ENCODE measurements at regions not wholly inside any gene's neighbourhood (a gene's known extent, or its start where the extent isn't known, plus 50 kb on each side); places are given as distances from the start of the nearest gene placed in this dataset.

GRCh38 chr3:162166543-162166942, 669.9 kb downstream of the OTOL1 start:
- no peaks in the 10 kb centered on the region for H3K27me3 ChIP-seq (ENCODE audit: insufficient read depth, low read length, poor library complexity, severe bottlenecking)
- no peak for TF ChIP-seq EZH2phosphoT487 (IDR thresholded peaks at IDR 0.05; ENCODE audit: borderline replicate concordance)
- TF ChIP-seq CTCF (conservative IDR thresholded peaks at IDR 0.05; ENCODE audit: low read length): no peak
- peaks cover 10% of the 10 kb centered on the region for H3K4me1 ChIP-seq (ENCODE audit: insufficient read depth, low read length, poor library complexity, severe bottlenecking)
- H4K20me1 ChIP-seq (ENCODE audit: insufficient read depth, low read length, poor library complexity, severe bottlenecking): no peaks in the 10 kb centered on the region
- no peak overlapping the region for H2AFZ ChIP-seq (ENCODE audit: low read length)
- no peaks in the 10 kb centered on the region for H3K9me3 ChIP-seq (ENCODE audit: insufficient read depth, low read depth, low read length)
- H3K36me3 ChIP-seq (ENCODE audit: insufficient read depth, low read length): no peaks in the 10 kb centered on the region
- no peak overlapping the region for H3K4me3 ChIP-seq (ENCODE audit: low read length, poor library complexity, severe bottlenecking)
- H3K9me2 ChIP-seq (replicated peaks; ENCODE audit: low read depth, low read length): no peaks in the 10 kb centered on the region
- no peaks in the 10 kb centered on the region for H3K79me2 ChIP-seq (ENCODE audit: insufficient read depth, low read length)
- no peaks in the 10 kb centered on the region for H3F3A ChIP-seq (ENCODE audit: low read depth)
- H3K9ac ChIP-seq (ENCODE audit: low read depth, low read length, poor library complexity, severe bottlenecking): no peak overlapping the region
- H3K4me2 ChIP-seq (ENCODE audit: low read depth, low read length, poor library complexity, severe bottlenecking): no peak overlapping the region

DNA sequence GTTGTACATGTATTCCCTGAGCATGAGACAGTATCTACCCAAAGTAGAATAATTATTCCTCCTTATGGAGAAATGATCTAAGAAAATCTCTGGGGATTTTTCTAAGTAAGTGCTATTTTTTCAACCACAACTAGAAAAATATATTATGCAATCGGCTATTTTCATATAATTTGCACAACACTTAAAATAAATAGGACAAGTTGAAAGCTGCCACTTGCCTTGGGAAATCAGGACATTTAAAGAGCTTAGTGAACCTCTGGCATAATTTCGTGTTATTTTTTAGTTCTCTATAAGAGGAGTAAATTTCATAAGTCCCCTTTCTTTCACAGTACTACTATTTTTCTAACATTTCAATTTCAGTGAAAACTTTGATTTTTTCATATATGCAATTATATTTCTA, 672.1 kb downstream of the OTOL1 start:
- Histone ChIP-seq H3K36me3 (ENCODE audit: insufficient read depth, low read length) (no peaks in the 10 kb centered on the region), H3K27me3 (ENCODE audit: insufficient read depth, low read length, poor library complexity, severe bottlenecking) (no peaks in the 10 kb centered on the region)

GRCh38 chr3:162170581-162170980, 674.0 kb downstream of the OTOL1 start:
- no peaks in the 10 kb centered on the region for H3K36me3 ChIP-seq (ENCODE audit: insufficient read depth, low read length)
- H3K27me3 ChIP-seq (ENCODE audit: insufficient read depth, low read length, poor library complexity, severe bottlenecking): no peaks in the 10 kb centered on the region
- H3K9me3 ChIP-seq (ENCODE audit: insufficient read depth, low read depth, low read length): peaks cover 10% of the 10 kb centered on the region; the same call in 1 of the 2 replicates
- H3K4me3 ChIP-seq (ENCODE audit: low read length, poor library complexity, severe bottlenecking): no peak overlapping the region
- TF ChIP-seq CTCF (conservative IDR thresholded peaks at IDR 0.05; ENCODE audit: low read length) (no peak), EZH2phosphoT487 (IDR thresholded peaks at IDR 0.05; ENCODE audit: borderline replicate concordance) (no peak)
- H3K79me2 ChIP-seq (ENCODE audit: insufficient read depth, low read length): no peaks in the 10 kb centered on the region
- H4K20me1 ChIP-seq (ENCODE audit: insufficient read depth, low read length, poor library complexity, severe bottlenecking): no peaks in the 10 kb centered on the region
- no peaks in the 10 kb centered on the region for H3F3A ChIP-seq (ENCODE audit: low read depth)
- no peak overlapping the region for H3K9ac ChIP-seq (ENCODE audit: low read depth, low read length, poor library complexity, severe bottlenecking)
- no peak overlapping the region for H2AFZ ChIP-seq (ENCODE audit: low read length)
- H3K9me2 ChIP-seq (replicated peaks; ENCODE audit: low read depth, low read length): no peaks in the 10 kb centered on the region
- H3K4me1 ChIP-seq (ENCODE audit: insufficient read depth, low read length, poor library complexity, severe bottlenecking): peaks cover 3% of the 10 kb centered on the region
- no peak overlapping the region for H3K4me2 ChIP-seq (ENCODE audit: low read depth, low read length, poor library complexity, severe bottlenecking)

More for the DNA sequence above, 672.1 kb downstream of the OTOL1 start:
- Histone ChIP-seq H3K9me3 (ENCODE audit: insufficient read depth, low read depth, low read length) (peaks cover 10% of the 10 kb centered on the region; the same call in 1 of the 2 replicates), H3K4me1 (ENCODE audit: insufficient read depth, low read length, poor library complexity, severe bottlenecking) (peaks cover 10% of the 10 kb centered on the region), H3K9ac (ENCODE audit: low read depth, low read length, poor library complexity, severe bottlenecking) (no peak overlapping the region), H2AFZ (ENCODE audit: low read length) (no peak overlapping the region), H3K9me2 (replicated peaks; ENCODE audit: low read depth, low read length) (no peaks in the 10 kb centered on the region), H4K20me1 (ENCODE audit: insufficient read depth, low read length, poor library complexity, severe bottlenecking) (no peaks in the 10 kb centered on the region), H3F3A (ENCODE audit: low read depth) (no peaks in the 10 kb centered on the region), H3K4me2 (ENCODE audit: low read depth, low read length, poor library complexity, severe bottlenecking) (no peak overlapping the region), H3K79me2 (ENCODE audit: insufficient read depth, low read length) (no peaks in the 10 kb centered on the region), H3K4me3 (ENCODE audit: low read length, poor library complexity, severe bottlenecking) (no peak overlapping the region)
- TF ChIP-seq EZH2phosphoT487 (IDR thresholded peaks at IDR 0.05; ENCODE audit: borderline replicate concordance) (no peak), CTCF (conservative IDR thresholded peaks at IDR 0.05; ENCODE audit: low read length) (no peak)

Measured in Loucy (cell line).